ENCODE measurements at regions not wholly inside any gene's neighbourhood (a gene's known extent, or its start where the extent isn't known, plus 50 kb on each side); places are given as distances from the start of the nearest gene placed in this dataset.

- no peak for TF ChIP-seq TP53 (CRISPR knock-in tag; IDR thresholded peaks at IDR 0.05)
- TF ChIP-seq KDM1A (IDR thresholded peaks at IDR 0.05; ENCODE audit: low read depth), result no peak
- TF ChIP-seq EHF (CRISPR knock-in tag; IDR thresholded peaks at IDR 0.05), result no peak
These were observed 499.7 kb upstream of the KLHL29 start (continued) for GRCh38 chr2:22885245-22885644.

GRCh38 chr2:22887426-22887825 is 497.6 kb upstream of the KLHL29 start:
- H3K4me1 ChIP-seq, result no peaks in the 10 kb centered on the region
- 12% methylated on average over 4 of the region's 4 CpGs for WGBS (ENCODE audit: missing lambda C conversion rate)
- no peaks in the 10 kb centered on the region for H3K9me3 ChIP-seq
- H3K4me2 ChIP-seq, result no peak overlapping the region
- no peak overlapping the region for H3K4me3 ChIP-seq
- no peak for FAIRE-seq
- ChIA-PET POLR2A (no interaction called here), CTCF (no interaction called here)
- H3K27ac ChIP-seq, result no peak overlapping the region
- no peak for DNase-seq (ENCODE audit: low read depth in 1 of 2, low spot score in 1 of 2)
- TF ChIP-seq MAZ (IDR thresholded peaks at IDR 0.05; ENCODE audit: borderline replicate concordance, low read depth, low read length) (no peak), RCOR1 (IDR thresholded peaks at IDR 0.05; ENCODE audit: low read depth, low read length) (no peak), ELK1 (IDR thresholded peaks at IDR 0.05; ENCODE audit: low read depth, low read length) (no peak), PBX3 (IDR thresholded peaks at IDR 0.05) (no peak), REST (IDR thresholded peaks at IDR 0.05) (no peak), RAD21 (conservative IDR thresholded peaks at IDR 0.05 in 1 of 2, IDR thresholded peaks at IDR 0.05 in 1 of 2) (no peak), NPAS2 (CRISPR knock-in tag; IDR thresholded peaks at IDR 0.05; ENCODE audit: borderline replicate concordance) (no peak), KDM5A (IDR thresholded peaks at IDR 0.05) (no peak), HDAC2 (IDR thresholded peaks at IDR 0.05) (no peak), CEBPB (IDR thresholded peaks at IDR 0.05) (no peak), BHLHE40 (IDR thresholded peaks at IDR 0.05; ENCODE audit: low read depth, low read length) (no peak), KDM1A (IDR thresholded peaks at IDR 0.05; ENCODE audit: low read depth) (no peak), EHMT2 (IDR thresholded peaks at IDR 0.05; ENCODE audit: low read depth) (no peak), TP53 (CRISPR knock-in tag; IDR thresholded peaks at IDR 0.05) (no peak)
- no peak for ATAC-seq

GRCh38 chr2:22887845-22888244 is 497.1 kb upstream of the KLHL29 start:
- CTCF ChIA-PET, result no interaction called here
- POLR2A ChIA-PET, result no interaction called here
- Histone ChIP-seq H3K4me2 (no peak overlapping the region), H3K27ac (no peak overlapping the region), H3K9me3 (no peaks in the 10 kb centered on the region), H3K4me3 (no peak overlapping the region), H3K4me1 (no peaks in the 10 kb centered on the region)
- 48% methylated on average over 8 of the region's 8 CpGs for WGBS (ENCODE audit: missing lambda C conversion rate)
- TF ChIP-seq TP53 (CRISPR knock-in tag; IDR thresholded peaks at IDR 0.05) (no peak), TFCP2L1 (CRISPR knock-in tag; IDR thresholded peaks at IDR 0.05) (no peak), GATA3 (IDR thresholded peaks at IDR 0.05; ENCODE audit: borderline replicate concordance) (no peak), HOXB13 (CRISPR knock-in tag; IDR thresholded peaks at IDR 0.05; ENCODE audit: low read depth) (no peak), JUN (IDR thresholded peaks at IDR 0.05) (no peak), ZFP36 (IDR thresholded peaks at IDR 0.05; ENCODE audit: borderline replicate concordance, partially characterized antibody) (no peak), RNF2 (IDR thresholded peaks at IDR 0.05; ENCODE audit: borderline replicate concordance, low read depth) (no peak), CBX8 (IDR thresholded peaks at IDR 0.05) (no peak), SMC3 (IDR thresholded peaks at IDR 0.05) (no peak), POLR2A (IDR thresholded peaks at IDR 0.05; ENCODE audit: low read length) (no peak), BCL3 (IDR thresholded peaks at IDR 0.05) (no peak)
- ATAC-seq, result no peak
- FAIRE-seq, result no peak
- DNase-seq (ENCODE audit: low read depth in 1 of 2, low spot score in 1 of 2), result no peak
